Testis (tissue), 2 donors: ENCODE measurements at regions not wholly inside any gene's neighbourhood (a gene's known extent, or its start where the extent isn't known, plus 50 kb on each side); places are given as distances from the start of the nearest gene placed in this dataset.

Source experiments
- CTCF ChIP-seq, 3 experiments: fragments of 450-650 bp in 2 of 3; fragments of 200-600 bp in 1 of 3; sonication (generic) in 1 of 3; IDR thresholded peaks; one replicate each; pipeline ENCODE4 v1.5.1; 2016 to 2019; ENCODE audit warnings: antibody characterized with exemption in 3 of 3, mild to moderate bottlenecking in 2 of 3, moderate library complexity in 1 of 3
- POLR2A ChIP-seq: fragments of 450-650 bp; IDR thresholded peaks from one replicate; pipeline ENCODE4 v1.6.1; 2017; ENCODE audit warnings: antibody characterized with exemption, mild to moderate bottlenecking, moderate library complexity

- TF ChIP-seq CTCF (IDR thresholded peaks at IDR 0.05), result no peak
- TF ChIP-seq POLR2A, result no peak
These were observed 81.7 kb upstream of the CD83 start for GRCh38 chr6:14035874-14036273.
